ENCODE measurements at regions not wholly inside any gene's neighbourhood (a gene's known extent, or its start where the extent isn't known, plus 50 kb on each side); places are given as distances from the start of the nearest gene placed in this dataset.

- Histone ChIP-seq H3K9me1 (ENCODE audit: control insufficient read depth, extremely low read depth, insufficient read depth, low read length) (no peaks in the 10 kb centered on the region), H3K79me2 (ENCODE audit: control insufficient read depth, insufficient read depth, low read length) (no peaks in the 10 kb centered on the region), H3K36me3 (ENCODE audit: control insufficient read depth in 2 of 2, extremely low read depth in 1 of 2, insufficient read depth in 2 of 2, low read length in 2 of 2) (no peaks in the 10 kb centered on the region), H3K4me3 (ENCODE audit: control insufficient read depth in 2 of 3, extremely low read depth in 1 of 3, insufficient read depth in 2 of 3, low read depth in 1 of 3, low read length in 3 of 3) (no peak overlapping the region), H3K27me3 (ENCODE audit: control insufficient read depth, extremely low read depth, insufficient read depth, low read length) (no peaks in the 10 kb centered on the region), H3K9me3 (ENCODE audit: control insufficient read depth, low read depth, low read length) (no peaks in the 10 kb centered on the region), H3K27ac (ENCODE audit: control insufficient read depth, insufficient read depth, low read length) (no peak overlapping the region), H3K9ac (ENCODE audit: control insufficient read depth, extremely low read depth, insufficient read depth, low read length) (no peak overlapping the region), H4K20me1 (ENCODE audit: control insufficient read depth, extremely low read depth, insufficient read depth, low read length) (no peaks in the 10 kb centered on the region), H3K4me2 (ENCODE audit: control insufficient read depth, extremely low read depth, insufficient read depth, low read depth, low read length) (no peak overlapping the region), H2AFZ (ENCODE audit: control insufficient read depth, low read length) (no peak overlapping the region), H3K4me1 (ENCODE audit: control insufficient read depth, extremely low read depth, insufficient read depth, low read length) (no peaks in the 10 kb centered on the region)
- TF ChIP-seq EZH2 (IDR thresholded peaks at IDR 0.05; ENCODE audit: low read length) (no peak), CTCF (optimal IDR thresholded peaks at IDR 0.05 in 1 of 3, IDR thresholded peaks at IDR 0.05 in 1 of 3, conservative IDR thresholded peaks at IDR 0.05 in 1 of 3; ENCODE audit: extremely low read depth in 1 of 3, insufficient read depth in 2 of 3, low read length in 3 of 3) (no peak)
- DNase-seq (ENCODE audit: low read depth, low spot score) (no peak), FAIRE-seq (no peak)
- dilution Hi-C loops (cut with MboI; ENCODE audit: extremely low pct_ligation_motif_present, low sequenced_read_pairs) = no loop called here
These were observed 159.4 kb upstream of the ARX start for GRCh38 chrX:25175171-25175570.

- Histone ChIP-seq H3K4me3 (ENCODE audit: control insufficient read depth in 2 of 3, extremely low read depth in 1 of 3, insufficient read depth in 2 of 3, low read depth in 1 of 3, low read length in 3 of 3) (no peak overlapping the region), H3K4me2 (ENCODE audit: control insufficient read depth, extremely low read depth, insufficient read depth, low read depth, low read length) (no peak overlapping the region), H3K9me3 (ENCODE audit: control insufficient read depth, low read depth, low read length) (no peaks in the 10 kb centered on the region), H3K79me2 (ENCODE audit: control insufficient read depth, insufficient read depth, low read length) (no peaks in the 10 kb centered on the region), H3K9ac (ENCODE audit: control insufficient read depth, extremely low read depth, insufficient read depth, low read length) (no peak overlapping the region), H3K4me1 (ENCODE audit: control insufficient read depth, extremely low read depth, insufficient read depth, low read length) (no peaks in the 10 kb centered on the region), H3K36me3 (ENCODE audit: control insufficient read depth in 2 of 2, extremely low read depth in 1 of 2, insufficient read depth in 2 of 2, low read length in 2 of 2) (no peaks in the 10 kb centered on the region), H3K27ac (ENCODE audit: control insufficient read depth, insufficient read depth, low read length) (no peak overlapping the region), H4K20me1 (ENCODE audit: control insufficient read depth, extremely low read depth, insufficient read depth, low read length) (no peaks in the 10 kb centered on the region), H3K9me1 (ENCODE audit: control insufficient read depth, extremely low read depth, insufficient read depth, low read length) (no peaks in the 10 kb centered on the region), H3K27me3 (ENCODE audit: control insufficient read depth, extremely low read depth, insufficient read depth, low read length) (no peaks in the 10 kb centered on the region), H2AFZ (ENCODE audit: control insufficient read depth, low read length) (no peak overlapping the region)
- no peak for DNase-seq (ENCODE audit: low read depth, low spot score)
- dilution Hi-C loops (cut with MboI; ENCODE audit: extremely low pct_ligation_motif_present, low sequenced_read_pairs) = no loop called here
- TF ChIP-seq CTCF (optimal IDR thresholded peaks at IDR 0.05 in 1 of 3, IDR thresholded peaks at IDR 0.05 in 1 of 3, conservative IDR thresholded peaks at IDR 0.05 in 1 of 3; ENCODE audit: extremely low read depth in 1 of 3, insufficient read depth in 2 of 3, low read length in 3 of 3) = no peak
- TF ChIP-seq EZH2 (IDR thresholded peaks at IDR 0.05; ENCODE audit: low read length) = no peak
- FAIRE-seq = no peak
These were observed 150.8 kb upstream of the ARX start for GRCh38 chrX:25166546-25166945.
